ENCODE measurements at regions not wholly inside any gene's neighbourhood (a gene's known extent, or its start where the extent isn't known, plus 50 kb on each side); places are given as distances from the start of the nearest gene placed in this dataset.

GRCh38 chr16:35731341-35732040, 2272.1 kb downstream of the TP53TG3F start:
- H3K4me3 ChIP-seq: no peak overlapping the region
- no peak overlapping the region for H3K27ac ChIP-seq
- WGBS, 10 experiments: 0 to 93% (median 50%) methylated on average over 1 to 6 of the region's 9 CpGs; no CpG with 5 or more reads in 1 of the 10 experiments
- in situ Hi-C loops (cut with MboI; ENCODE audit: low pct_unique_long_range_greater_than_20kb in 2 of 9, low sequenced_read_pairs in 9 of 9, unreplicated experiment in 9 of 9): no loop called here
- ATAC-seq (replicated peaks in 6 of 8): no peak
- H3K4me1 ChIP-seq (replicated peaks in 1 of 2): no peaks in the 10 kb centered on the region

GRCh38 chr16:35732046-35732810, 2272.8 kb downstream of the TP53TG3F start:
- Histone ChIP-seq H3K4me1 (replicated peaks in 1 of 2) (no peaks in the 10 kb centered on the region), H3K27ac (no peak overlapping the region), H3K4me3 (no peak overlapping the region)
- 8 to 62% (median 30%) methylated on average over 1 to 10 of the region's 15 CpGs; no CpG with 5 or more reads in 4 of the 10 experiments for WGBS, 10 experiments
- in situ Hi-C loops (cut with MboI; ENCODE audit: low pct_unique_long_range_greater_than_20kb in 2 of 9, low sequenced_read_pairs in 9 of 9, unreplicated experiment in 9 of 9): no loop called here
- no peak for ATAC-seq (replicated peaks in 6 of 8)

DNA sequence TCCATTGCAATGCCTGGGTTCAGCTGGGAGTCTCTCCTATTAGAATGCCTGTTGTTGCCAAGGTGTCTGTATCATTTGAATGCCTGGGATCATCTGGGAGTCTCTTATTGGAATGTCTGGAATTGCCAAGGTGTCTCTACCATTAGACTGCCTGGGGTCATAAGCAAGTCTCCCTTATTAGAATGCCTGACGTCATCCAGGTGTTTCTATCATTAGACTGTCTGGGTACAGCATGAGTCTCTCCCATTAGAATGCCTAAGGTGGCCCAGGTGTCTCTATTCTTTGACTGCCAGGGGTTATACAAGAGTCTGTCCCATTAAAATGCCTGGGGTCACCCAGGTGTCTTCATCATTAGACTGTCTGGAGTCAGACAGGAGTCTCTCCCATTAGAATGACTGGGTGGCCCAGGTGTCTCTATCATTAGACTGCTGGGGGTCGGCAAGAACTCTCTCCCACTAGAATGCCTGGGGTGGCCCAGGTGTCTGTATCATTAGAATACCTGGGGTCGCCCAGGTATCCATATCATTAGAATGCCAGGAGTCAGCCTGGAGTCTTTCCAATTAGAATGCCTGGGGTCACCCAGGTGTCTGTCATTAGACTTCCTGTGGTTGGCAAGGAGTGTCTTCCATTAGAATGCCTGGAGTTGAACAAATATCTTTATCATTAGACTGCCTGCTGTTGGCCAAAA, 2274.0 kb downstream of the TP53TG3F start:
- in situ Hi-C loops (cut with MboI; ENCODE audit: low pct_unique_long_range_greater_than_20kb in 2 of 9, low sequenced_read_pairs in 9 of 9, unreplicated experiment in 9 of 9): no loop called here
- 0 to 20% (median 11%) methylated on average over 1 to 3 of the region's 3 CpGs; no CpG with 5 or more reads in 3 of the 10 experiments for WGBS, 10 experiments
- H3K27ac ChIP-seq: no peak overlapping the region
- no peaks in the 10 kb centered on the region for H3K4me1 ChIP-seq (replicated peaks in 1 of 2)
- ATAC-seq (replicated peaks in 6 of 8): no peak
- H3K4me3 ChIP-seq: no peak overlapping the region

DNA sequence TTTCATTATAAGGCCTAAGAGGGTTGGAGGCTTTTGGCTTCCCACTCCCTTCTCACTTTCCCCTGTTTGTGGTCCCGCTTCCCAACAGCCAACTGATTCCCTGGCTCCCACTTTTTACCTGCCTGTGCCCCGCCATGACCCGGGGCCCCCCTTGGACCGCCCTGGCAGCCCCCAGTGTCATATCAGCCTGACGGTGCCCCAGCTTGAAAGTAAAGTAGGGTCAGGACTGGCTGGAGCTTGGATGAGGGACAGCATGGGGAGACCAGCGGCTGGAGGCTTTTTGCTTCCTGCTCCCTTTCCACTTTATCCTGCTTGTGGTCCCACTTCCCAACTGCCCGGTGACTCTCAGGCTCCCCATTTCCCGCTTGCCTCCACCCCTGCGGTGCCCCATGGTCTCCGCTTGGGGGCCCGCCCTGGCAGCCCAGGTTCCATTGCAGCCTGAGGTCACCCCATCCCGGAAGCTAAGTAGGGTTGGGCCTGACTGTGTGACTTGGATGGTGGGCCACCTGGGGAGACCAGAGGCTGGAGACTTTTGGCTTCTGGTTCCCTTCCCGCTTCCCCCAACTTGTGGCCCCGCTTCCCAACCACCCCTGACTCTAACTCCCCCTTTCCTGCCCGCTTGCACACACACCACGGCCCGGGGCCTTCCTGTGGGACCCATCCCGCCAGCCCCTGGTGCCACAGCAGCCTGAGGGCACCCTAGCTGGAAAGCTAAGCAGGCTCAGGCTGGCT, 2274.7 kb downstream of the TP53TG3F start:
- no peaks in the 10 kb centered on the region for H3K4me1 ChIP-seq (replicated peaks in 1 of 2)
- no peak overlapping the region for H3K27ac ChIP-seq
- in situ Hi-C loops (cut with MboI; ENCODE audit: low pct_unique_long_range_greater_than_20kb in 2 of 9, low sequenced_read_pairs in 9 of 9, unreplicated experiment in 9 of 9): no loop called here
- no peak overlapping the region for H3K4me3 ChIP-seq
- 0 to 28% (median 17%) methylated on average over 2 to 4 of the region's 18 CpGs; no CpG with 5 or more reads in 5 of the 10 experiments for WGBS, 10 experiments
- ATAC-seq (replicated peaks in 6 of 8): no peak

DNA sequence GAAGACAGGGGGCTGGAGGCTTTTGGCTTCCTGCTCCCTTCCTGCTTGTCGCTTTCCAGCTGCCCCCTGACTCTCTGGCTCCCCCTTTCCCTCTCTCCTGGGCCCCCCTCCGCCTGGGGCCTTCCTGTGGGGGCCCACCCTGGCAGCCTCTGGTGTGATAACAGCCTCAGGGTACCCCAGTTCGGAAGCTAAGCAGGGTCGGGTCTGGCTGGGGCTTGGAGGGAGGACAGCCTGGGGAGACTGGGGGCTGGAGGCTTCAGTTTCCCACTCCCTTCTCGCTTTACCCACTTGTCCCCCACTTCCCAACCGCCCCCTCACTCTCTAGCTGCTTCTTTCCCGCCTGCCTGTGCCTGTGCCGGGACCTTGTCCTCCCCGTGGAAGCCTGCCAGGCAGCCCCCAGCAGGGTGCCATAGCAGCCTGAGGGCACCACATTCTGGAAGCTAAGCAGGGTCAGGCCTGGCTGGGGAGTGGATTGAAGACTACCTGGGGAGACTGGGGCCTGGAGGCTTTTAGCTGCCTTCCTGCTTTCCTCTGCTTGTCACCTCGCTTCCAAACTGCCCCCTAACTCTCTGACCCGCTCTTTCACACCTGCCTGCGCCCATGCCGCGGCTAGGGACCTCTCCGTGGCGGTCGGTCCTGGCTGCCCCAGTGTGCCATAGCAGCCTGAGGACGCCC, 2275.5 kb downstream of the TP53TG3F start:
- 20 to 53% (median 40%) methylated on average over 1 to 3 of the region's 18 CpGs; no CpG with 5 or more reads in 5 of the 10 experiments for WGBS, 10 experiments
- H3K4me3 ChIP-seq: no peak overlapping the region

DNA sequence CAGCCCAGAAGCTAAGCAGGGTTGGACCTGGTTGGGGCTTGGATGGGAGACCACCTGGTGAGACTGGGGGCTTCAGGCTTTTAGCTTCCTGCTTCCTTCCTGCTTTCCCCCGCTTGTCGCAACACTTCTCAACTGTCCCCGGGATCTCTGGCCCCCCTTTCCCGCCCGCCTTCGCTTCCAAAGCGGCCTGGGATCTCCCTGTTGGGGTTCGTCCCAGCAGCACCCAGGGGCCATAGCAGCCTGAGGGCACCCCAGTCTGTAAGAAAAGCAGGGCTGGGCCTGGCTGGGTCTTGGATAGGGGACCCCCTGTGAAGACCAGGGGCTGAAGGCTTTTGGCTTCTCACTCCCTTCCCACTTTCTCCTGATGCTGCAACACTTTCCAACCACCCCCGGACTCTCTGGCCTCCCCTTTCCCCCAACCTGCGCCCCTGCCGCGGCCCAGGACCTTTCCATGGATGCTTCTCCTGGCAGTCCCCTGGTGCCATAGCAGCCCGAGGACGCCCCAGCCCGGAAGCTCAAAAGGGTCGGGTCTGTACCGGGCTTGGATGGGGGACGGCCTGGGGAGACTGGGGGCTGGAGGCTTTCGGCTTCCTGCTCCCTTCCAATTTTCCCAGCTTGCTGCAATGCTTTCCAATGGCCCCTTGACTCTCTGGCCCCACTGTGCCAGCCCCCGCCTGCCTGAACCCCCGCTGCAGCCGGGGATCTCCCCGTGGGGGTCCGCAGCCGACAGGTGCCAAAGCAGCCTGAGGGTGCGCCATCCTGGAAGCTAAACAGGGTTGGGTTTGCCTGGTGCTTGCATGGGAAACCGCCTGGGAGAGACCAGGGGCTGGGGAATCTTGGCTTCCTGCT, 2276.2 kb downstream of the TP53TG3F start:
- 40 to 60% (median 47%) methylated on average over 1 to 4 of the region's 27 CpGs; no CpG with 5 or more reads in 6 of the 10 experiments for WGBS, 10 experiments
- Histone ChIP-seq H3K4me1 (replicated peaks in 1 of 2) (no peaks in the 10 kb centered on the region), H3K4me3 (no peak overlapping the region), H3K27ac (no peak overlapping the region)
- no peak for ATAC-seq (replicated peaks in 6 of 8)
- in situ Hi-C loops (cut with MboI; ENCODE audit: low pct_unique_long_range_greater_than_20kb in 2 of 9, low sequenced_read_pairs in 9 of 9, unreplicated experiment in 9 of 9): no loop called here

More for the DNA sequence above, 2275.5 kb downstream of the TP53TG3F start:
- H3K4me1 ChIP-seq (replicated peaks in 1 of 2): no peaks in the 10 kb centered on the region
- no peak for ATAC-seq (replicated peaks in 6 of 8)
- in situ Hi-C loops (cut with MboI; ENCODE audit: low pct_unique_long_range_greater_than_20kb in 2 of 9, low sequenced_read_pairs in 9 of 9, unreplicated experiment in 9 of 9): no loop called here
- H3K27ac ChIP-seq: no peak overlapping the region

- ATAC-seq (replicated peaks in 6 of 8): no peak
- no peak overlapping the region for H3K4me3 ChIP-seq
- in situ Hi-C loops (cut with MboI; ENCODE audit: low pct_unique_long_range_greater_than_20kb in 2 of 9, low sequenced_read_pairs in 9 of 9, unreplicated experiment in 9 of 9): no loop called here
- no peaks in the 10 kb centered on the region for H3K4me1 ChIP-seq (replicated peaks in 1 of 2)
- H3K27ac ChIP-seq: no peak overlapping the region
- WGBS, 10 experiments: 0 to 38% (median 11%) methylated on average over 1 to 2 of the region's 2 CpGs; no CpG with 5 or more reads in 4 of the 10 experiments
These were observed 2277.1 kb downstream of the TP53TG3F start for GRCh38 chr16:35736546-35736945.

GRCh38 chr16:35737076-35737475, 2277.7 kb downstream of the TP53TG3F start:
- H3K27ac ChIP-seq: no peak overlapping the region
- in situ Hi-C loops (cut with MboI; ENCODE audit: low pct_unique_long_range_greater_than_20kb in 2 of 9, low sequenced_read_pairs in 9 of 9, unreplicated experiment in 9 of 9): no loop called here
- 0 to 100% (median 52%) methylated on average over 1 to 3 of the region's 3 CpGs; no CpG with 5 or more reads in 2 of the 10 experiments for WGBS, 10 experiments
- ATAC-seq (replicated peaks in 6 of 8): no peak
- H3K4me1 ChIP-seq (replicated peaks in 1 of 2): no peaks in the 10 kb centered on the region
- H3K4me3 ChIP-seq: no peak overlapping the region

DNA sequence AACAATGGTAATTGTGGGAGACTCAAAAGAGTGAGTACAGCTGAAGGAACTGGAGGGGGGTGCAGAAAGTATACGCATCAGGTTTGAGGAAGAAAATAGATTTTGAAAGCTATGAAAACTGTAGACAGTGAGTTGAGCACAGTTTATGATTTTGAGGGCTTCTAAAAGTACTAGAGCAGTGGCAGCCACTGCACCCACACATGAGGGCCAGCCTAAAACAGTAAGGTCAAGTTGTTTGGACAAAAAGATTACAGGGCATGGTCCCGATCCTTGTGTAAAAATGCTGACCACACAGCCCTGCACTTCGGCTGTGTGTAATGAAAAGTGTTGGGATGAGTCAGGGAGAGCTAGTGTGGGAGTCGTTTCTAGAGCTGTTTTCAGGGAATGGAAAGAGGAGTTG, 2282.1 kb downstream of the TP53TG3F start:
- WGBS, 10 experiments: 0 to 89% (median 32%) methylated on average over 1 to 4 of the region's 4 CpGs

DNA sequence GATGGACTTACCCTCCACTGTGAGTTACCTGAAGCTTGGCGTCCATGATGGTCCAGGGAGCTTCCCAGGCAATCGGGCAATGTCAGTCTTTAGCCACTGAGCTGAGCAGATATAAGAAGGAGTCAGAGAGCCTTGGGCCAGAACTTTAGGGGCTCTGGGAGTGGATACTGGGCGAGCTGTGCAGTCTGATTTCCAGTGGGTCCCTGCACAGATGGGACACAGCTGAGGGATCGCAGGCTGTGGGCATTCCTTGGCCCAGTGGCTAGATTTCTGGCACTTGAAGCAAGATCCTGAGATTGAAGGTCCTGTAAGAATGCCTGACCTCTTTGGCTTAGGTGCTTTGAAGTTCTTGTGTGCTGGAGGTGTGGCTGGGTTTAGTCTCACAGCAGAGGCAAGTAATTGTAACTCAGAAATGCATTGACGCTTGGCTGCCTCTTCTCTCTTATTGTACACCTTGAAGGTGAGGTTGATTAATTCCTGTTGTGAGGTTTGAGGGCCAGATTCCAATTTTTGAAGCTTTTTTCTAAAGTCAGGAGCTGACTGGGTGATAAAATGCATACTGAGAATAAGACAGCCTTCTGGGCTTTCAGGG, 2283.8 kb downstream of the TP53TG3F start:
- Histone ChIP-seq H3K4me3 (no peak overlapping the region), H3K27ac (no peak overlapping the region), H3K4me1 (replicated peaks in 1 of 2) (no peaks in the 10 kb centered on the region)
- WGBS, 10 experiments: 0 to 43% (median 29%) methylated on average over 1 to 5 of the region's 5 CpGs; no CpG with 5 or more reads in 2 of the 10 experiments
- no peak for ATAC-seq (replicated peaks in 6 of 8)
- in situ Hi-C loops (cut with MboI; ENCODE audit: low pct_unique_long_range_greater_than_20kb in 2 of 9, low sequenced_read_pairs in 9 of 9, unreplicated experiment in 9 of 9): no loop called here

More for the DNA sequence above, 2282.1 kb downstream of the TP53TG3F start:
- H3K4me3 ChIP-seq: no peak overlapping the region
- no peaks in the 10 kb centered on the region for H3K4me1 ChIP-seq (replicated peaks in 1 of 2)
- no peak overlapping the region for H3K27ac ChIP-seq
- in situ Hi-C loops (cut with MboI; ENCODE audit: low pct_unique_long_range_greater_than_20kb in 2 of 9, low sequenced_read_pairs in 9 of 9, unreplicated experiment in 9 of 9): no loop called here
- no peak for ATAC-seq (replicated peaks in 6 of 8)

DNA sequence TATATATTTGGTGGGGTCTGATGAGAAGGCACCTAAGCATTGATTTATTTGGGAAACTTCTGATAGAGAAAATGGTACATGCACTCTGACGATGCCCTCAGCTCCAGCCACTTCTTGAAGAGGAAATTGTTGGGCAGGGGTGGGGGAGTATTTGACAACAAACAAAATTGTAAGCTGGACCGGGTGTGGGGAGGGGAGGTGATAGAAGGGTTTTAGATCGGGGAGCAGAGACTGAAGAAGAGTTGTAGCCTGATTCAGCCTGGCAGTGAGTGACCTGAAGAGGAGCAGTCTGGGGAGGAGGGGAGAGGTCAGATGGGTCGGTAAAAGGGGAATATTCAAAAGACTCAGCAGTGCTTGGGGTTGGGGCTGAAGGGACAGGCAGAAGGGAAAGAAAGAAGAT, 2284.7 kb downstream of the TP53TG3F start:
- WGBS, 10 experiments: 0 to 60% (median 28%) methylated on average over 1 to 4 of the region's 4 CpGs; no CpG with 5 or more reads in 2 of the 10 experiments
- in situ Hi-C loops (cut with MboI; ENCODE audit: low pct_unique_long_range_greater_than_20kb in 2 of 9, low sequenced_read_pairs in 9 of 9, unreplicated experiment in 9 of 9): no loop called here

More for the DNA sequence above, 2284.7 kb downstream of the TP53TG3F start:
- ATAC-seq (replicated peaks in 6 of 8): no peak
- Histone ChIP-seq H3K27ac (no peak overlapping the region), H3K4me3 (no peak overlapping the region), H3K4me1 (replicated peaks in 1 of 2) (no peaks in the 10 kb centered on the region)

Data from motor neuron (in vitro differentiated cells).